AG04449 (cell line): ENCODE measurements at regions not wholly inside any gene's neighbourhood (a gene's known extent, or its start where the extent isn't known, plus 50 kb on each side); places are given as distances from the start of the nearest gene placed in this dataset.

Experiments used
- CTCF ChIA-PET: fragments of 350-600 bp; formaldehyde crosslinking; extraction: SDS; loops from one replicate; lab custom pipeline; 2021; ENCODE audit warnings: antibody characterized with exemption; lab: Yijun Ruan, JAX
- POLR2A ChIA-PET: fragments of 400-600, 350-600 bp; formaldehyde crosslinking; extraction: SDS; loops from one replicate; lab custom pipeline; 2020; ENCODE audit warnings: antibody characterized with exemption, inconsistent platforms; lab: Yijun Ruan, JAX
- DNase-seq: peaks from one replicate; pipeline ENCODE4 v3.0.0-alpha.2; 2010; ENCODE audit warnings: low read depth, low spot score
- H3K4me3 ChIP-seq: 2 replicates; pipeline ENCODE4 v1.5.1; 2011; ENCODE audit warnings: low read depth, mild to moderate bottlenecking, control low read depth, low read length
- CTCF ChIP-seq: IDR thresholded peaks from one replicate; pipeline ENCODE4 v1.5.1; 2011; ENCODE audit warnings: mild to moderate bottlenecking, moderate library complexity, low read length, control low read depth, inconsistent platforms; ENCODE audit not compliant: insufficient read depth; ENCODE audit errors: missing control alignments

- DNase-seq: no peak
- H3K4me3 ChIP-seq: no peak overlapping the region
- TF ChIP-seq CTCF: no peak
- ChIA-PET CTCF (no interaction called here), POLR2A (no interaction called here)
Observed at GRCh38 chr5:67677422-67677970, 480.9 kb upstream of the CD180 start.

- ChIA-PET CTCF (no interaction called here), POLR2A (no interaction called here)
- no peak for TF ChIP-seq CTCF
- DNase-seq: no peak
- no peak overlapping the region for H3K4me3 ChIP-seq
Observed at GRCh38 chr5:67676863-67677262, 480.3 kb upstream of the CD180 start.

- ChIA-PET CTCF (no interaction called here), POLR2A (no interaction called here)
- H3K4me3 ChIP-seq: no peak overlapping the region
- no peak for TF ChIP-seq CTCF
- no peak for DNase-seq
Observed at GRCh38 chr5:67674159-67674655, 477.6 kb upstream of the CD180 start.

- TF ChIP-seq CTCF: no peak
- H3K4me3 ChIP-seq: no peak overlapping the region
- no peak for DNase-seq
- ChIA-PET POLR2A (no interaction called here), CTCF (no interaction called here)
Observed at GRCh38 chr5:67673618-67674017, 477.0 kb upstream of the CD180 start.

- TF ChIP-seq CTCF: no peak
- POLR2A ChIA-PET: interaction anchor here (0.5 kb wide), 1 partner anchor 43 kb away, joined by 3 read pairs; no protein-coding TSS in a partner anchor
- no peak overlapping the region for H3K4me3 ChIP-seq
- no peak for DNase-seq
- CTCF ChIA-PET: no interaction called here
Observed at GRCh38 chr5:67673180-67673579, 476.6 kb upstream of the CD180 start.

- POLR2A ChIA-PET: interaction anchor here (0.5 kb wide), 1 partner anchor 43 kb away, joined by 3 read pairs; no protein-coding TSS in a partner anchor
- no peak for TF ChIP-seq CTCF
Observed at GRCh38 chr5:67672636-67673035, 476.0 kb upstream of the CD180 start.

More at GRCh38 chr5:67672636-67673035, 476.0 kb upstream of the CD180 start:
- DNase-seq: no peak
- H3K4me3 ChIP-seq: no peak overlapping the region
- CTCF ChIA-PET: no interaction called here
